ENCODE measurements at regions not wholly inside any gene's neighbourhood (a gene's known extent, or its start where the extent isn't known, plus 50 kb on each side); places are given as distances from the start of the nearest gene placed in this dataset.

- Histone ChIP-seq H3K79me2 (ENCODE audit: control insufficient read depth, insufficient read depth, low read length) (no peaks in the 10 kb centered on the region), H3K9ac (replicated peaks; ENCODE audit: extremely low read depth, insufficient read depth, low read length) (no peak overlapping the region), H3K9me3 (replicated peaks; ENCODE audit: control insufficient read depth, insufficient read depth, low read length) (no peaks in the 10 kb centered on the region), H3K27me3 (ENCODE audit: control insufficient read depth in 2 of 2, insufficient read depth in 2 of 2, low read length in 2 of 2) (no peaks in the 10 kb centered on the region), H3K9me1 (replicated peaks; ENCODE audit: control insufficient read depth, extremely low read depth, insufficient read depth, low read length) (no peaks in the 10 kb centered on the region), H4K20me1 (replicated peaks; ENCODE audit: control insufficient read depth, extremely low read depth, insufficient read depth, low read length) (no peaks in the 10 kb centered on the region), H3K4me3 (replicated peaks in 1 of 3; ENCODE audit: insufficient read depth in 1 of 3, low read depth in 1 of 3, low read length in 3 of 3) (no peak overlapping the region), H3K36me3 (ENCODE audit: control insufficient read depth in 2 of 2, extremely low read depth in 1 of 2, insufficient read depth in 2 of 2, low read length in 2 of 2) (no peaks in the 10 kb centered on the region), H3K4me1 (ENCODE audit: control insufficient read depth, extremely low read depth, insufficient read depth, low read length) (no peaks in the 10 kb centered on the region), H2AFZ (ENCODE audit: low read depth, low read length) (no peak overlapping the region), H3K27ac (ENCODE audit: insufficient read depth, low read depth, low read length) (no peak overlapping the region), H3K4me2 (ENCODE audit: insufficient read depth, low read length) (no peak overlapping the region)
- TF ChIP-seq CTCF (IDR thresholded peaks at IDR 0.05; ENCODE audit: extremely low read depth in 1 of 2, insufficient read depth in 1 of 2, low read depth in 1 of 2, low read length in 2 of 2) (no peak), GATA2 (IDR thresholded peaks at IDR 0.05; ENCODE audit: insufficient read depth, insufficient read length, low read depth, low read length) (no peak), MYC (IDR thresholded peaks at IDR 0.05; ENCODE audit: low read depth, low read length) (no peak), FOS (IDR thresholded peaks at IDR 0.05; ENCODE audit: borderline replicate concordance, insufficient read depth, low read length) (no peak), JUN (IDR thresholded peaks at IDR 0.05; ENCODE audit: borderline replicate concordance, insufficient read depth, insufficient read length, low read depth) (no peak), EZH2 (IDR thresholded peaks at IDR 0.05; ENCODE audit: borderline replicate concordance, low read depth, low read length, severe bottlenecking) (no peak), POLR2A (IDR thresholded peaks at IDR 0.05; ENCODE audit: low read depth, low read length) (no peak), POLR2AphosphoS5 (IDR thresholded peaks at IDR 0.05; ENCODE audit: insufficient read depth, low read depth, low read length) (no peak), MAX (IDR thresholded peaks at IDR 0.05; ENCODE audit: insufficient read depth, insufficient read length) (no peak)
- BruUV-seq (replicated peaks) = no TSS peak
- DNase-seq (ENCODE audit: low read depth, low spot score) = no peak
- POLR2A ChIA-PET = no interaction called here
- intact Hi-C loops (cut with micrococcal nuclease) (no loop called here), dilution Hi-C loops (cut with MboI; ENCODE audit: extremely low pct_ligation_motif_present, low sequenced_read_pairs) (no loop called here)
- CTCF ChIA-PET = interaction anchor here (1.2 to 3.2 kb wide), 4 partner anchors 42 to 223 kb away, joined by 3 to 16 read pairs (median 10); no protein-coding TSS in a partner anchor
- no peak for FAIRE-seq
Measured at GRCh38 chr16:27152121-27152520, 51.2 kb upstream of the KDM8 start.
